Loucy (cell line): ENCODE measurements at regions not wholly inside any gene's neighbourhood (a gene's known extent, or its start where the extent isn't known, plus 50 kb on each side); places are given as distances from the start of the nearest gene placed in this dataset.
"Not testable (repeated sequence)": the region's sequence is repeated elsewhere in the genome, so short reads cannot be mapped to it uniquely, and the experiment has no call there.

Source experiments
- H2AFZ ChIP-seq: fragments of 200-600 bp; sonication (generic); 2 replicates; pipeline ENCODE4 v1.6.0; 2016; ENCODE audit warnings: antibody characterized with exemption, mild to moderate bottlenecking, low read length, moderate library complexity
- H3F3A ChIP-seq: fragments of 200-600 bp; 2 replicates; pipeline ENCODE4 v1.6.0; 2016; ENCODE audit warnings: antibody characterized with exemption, low read depth, mild to moderate bottlenecking
- H3K27me3 ChIP-seq: fragments of 200-600 bp; sonication (generic); 2 replicates; pipeline ENCODE4 v1.6.1; 2014; ENCODE audit warnings: low read length, mild to moderate bottlenecking; ENCODE audit not compliant: insufficient read depth, poor library complexity, severe bottlenecking
- H3K36me3 ChIP-seq: fragments of 200-600 bp; sonication (generic); 2 replicates; pipeline ENCODE4 v1.6.1; 2016; ENCODE audit warnings: low read length; ENCODE audit not compliant: insufficient read depth
- H3K4me1 ChIP-seq: fragments of 200-600 bp; sonication (generic); 2 replicates; pipeline ENCODE4 v1.5.1; 2014; ENCODE audit warnings: low read length, mild to moderate bottlenecking; ENCODE audit not compliant: insufficient read depth, poor library complexity, severe bottlenecking
- H3K4me2 ChIP-seq: fragments of 200-600 bp; sonication (generic); 2 replicates; pipeline ENCODE4 v1.6.0; 2014; ENCODE audit warnings: antibody characterized with exemption, low read length, low read depth, mild to moderate bottlenecking; ENCODE audit not compliant: poor library complexity, severe bottlenecking
- H3K4me3 ChIP-seq: fragments of 200-600 bp; sonication (generic); 2 replicates; pipeline ENCODE4 v1.5.1; 2014; ENCODE audit warnings: low read length, mild to moderate bottlenecking, mixed read lengths; ENCODE audit not compliant: poor library complexity, severe bottlenecking
- H3K79me2 ChIP-seq: fragments of 200-600 bp; sonication (generic); 2 replicates; pipeline ENCODE4 v1.6.1; 2014; ENCODE audit warnings: low read length; ENCODE audit not compliant: insufficient read depth
- H3K9ac ChIP-seq: fragments of 200-600 bp; sonication (generic); 2 replicates; pipeline ENCODE4 v1.6.0; 2014; ENCODE audit warnings: mild to moderate bottlenecking, low read depth, low read length, moderate library complexity; ENCODE audit not compliant: poor library complexity, severe bottlenecking
- H3K9me2 ChIP-seq: fragments of 200-600 bp; sonication (generic); replicated peaks from 2 replicates; pipeline ENCODE4 v1.6.1; 2016; ENCODE audit warnings: low read depth, low read length, mixed read lengths
- H3K9me3 ChIP-seq: fragments of 200-600 bp; sonication (generic); 2 replicates; pipeline ENCODE4 v1.6.1; 2014; ENCODE audit warnings: mild to moderate bottlenecking, antibody characterized with exemption, low read length, low read depth; ENCODE audit not compliant: insufficient read depth
- H4K20me1 ChIP-seq: fragments of 200-600 bp; sonication (generic); 2 replicates; pipeline ENCODE4 v1.6.0; 2014; ENCODE audit warnings: antibody characterized with exemption, low read length, mild to moderate bottlenecking; ENCODE audit not compliant: insufficient read depth, poor library complexity, severe bottlenecking
- CTCF ChIP-seq: fragments of 200-600 bp; sonication (generic); conservative IDR thresholded peaks from 2 replicates; pipeline ENCODE4 v1.5.1; 2014; ENCODE audit warnings: mild to moderate bottlenecking, antibody characterized with exemption, low read length
- EZH2phosphoT487 ChIP-seq: fragments of 200-600 bp; IDR thresholded peaks from 2 replicates; pipeline ENCODE4 v1.6.1; 2018; ENCODE audit warnings: antibody characterized with exemption, mild to moderate bottlenecking, moderate library complexity, borderline replicate concordance

DNA sequence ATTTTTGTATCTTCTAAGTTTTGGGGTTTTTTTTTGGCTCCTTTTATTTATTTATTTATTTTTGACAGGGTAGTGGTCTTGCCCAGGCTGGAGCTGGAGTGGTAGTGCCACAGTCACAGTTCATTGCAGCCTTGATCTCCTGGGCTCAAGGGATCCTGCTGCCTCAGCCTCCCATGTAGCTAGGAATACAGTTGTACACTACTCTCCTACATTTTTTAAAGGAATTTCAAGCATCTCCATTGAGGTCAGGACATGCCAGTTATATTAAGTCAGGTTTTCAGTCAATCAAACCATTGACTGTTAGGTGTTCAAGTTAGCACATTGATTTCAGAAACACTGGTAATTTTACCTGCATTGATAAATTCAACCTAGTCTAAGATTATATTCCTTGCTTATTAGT, 480.5 kb upstream of the SPRY2 start:
- Histone ChIP-seq H3K9ac (no peak overlapping the region), H3F3A (no peaks in the 10 kb centered on the region), H3K79me2 (no peaks in the 10 kb centered on the region), H2AFZ (no peak overlapping the region), H3K4me1 (no peaks in the 10 kb centered on the region), H3K9me2 (no peaks in the 10 kb centered on the region), H3K9me3 (peaks cover 5% of the 10 kb centered on the region; the same call in 1 of the 2 replicates), H3K4me3 (no peak overlapping the region), H3K4me2 (no peak overlapping the region), H4K20me1 (no peaks in the 10 kb centered on the region), H3K27me3 (no peaks in the 10 kb centered on the region), H3K36me3 (no peaks in the 10 kb centered on the region)
- TF ChIP-seq CTCF (no peak), EZH2phosphoT487 (no peak)

DNA sequence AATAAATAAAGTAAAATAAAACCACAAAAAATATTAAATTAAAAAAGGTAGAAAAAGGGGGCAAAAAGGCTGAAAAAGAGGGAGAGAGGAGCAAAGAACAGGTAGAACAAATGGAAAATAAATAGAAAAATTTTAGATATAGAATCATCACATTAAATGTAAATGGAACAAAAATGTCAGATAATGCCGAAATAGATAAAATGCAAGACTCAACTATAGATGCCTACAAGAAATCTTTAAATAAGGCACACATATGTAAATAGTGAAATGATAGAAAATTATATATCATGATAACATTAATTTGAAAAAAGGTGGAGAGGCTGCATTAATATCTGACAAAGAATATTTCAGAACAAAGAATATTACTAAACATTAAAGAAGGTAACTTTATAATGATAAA, 477.1 kb upstream of the SPRY2 start:
- no peaks in the 10 kb centered on the region for H3K4me1 ChIP-seq
- H3K4me2 ChIP-seq = no peak overlapping the region
- H3K9me3 ChIP-seq = peaks cover 5% of the 10 kb centered on the region; the same call in 1 of the 2 replicates
- H2AFZ ChIP-seq = no peak overlapping the region
- no peaks in the 10 kb centered on the region for H4K20me1 ChIP-seq
- H3F3A ChIP-seq = no peaks in the 10 kb centered on the region
- H3K4me3 ChIP-seq = no peak overlapping the region
- no peak overlapping the region for H3K9ac ChIP-seq
- no peaks in the 10 kb centered on the region for H3K79me2 ChIP-seq
- H3K9me2 ChIP-seq = no peaks in the 10 kb centered on the region
- no peaks in the 10 kb centered on the region for H3K36me3 ChIP-seq
- H3K27me3 ChIP-seq = no peaks in the 10 kb centered on the region
- TF ChIP-seq CTCF (no peak), EZH2phosphoT487 (no peak)

- H4K20me1 ChIP-seq = no peaks in the 10 kb centered on the region
- no peaks in the 10 kb centered on the region for H3K79me2 ChIP-seq
- H3K27me3 ChIP-seq = no peaks in the 10 kb centered on the region
- H3K4me2 ChIP-seq = no peak overlapping the region
- no peaks in the 10 kb centered on the region for H3K36me3 ChIP-seq
- no peak overlapping the region for H2AFZ ChIP-seq
- H3K9ac ChIP-seq = no peak overlapping the region
- H3K4me1 ChIP-seq = no peaks in the 10 kb centered on the region
- no peaks in the 10 kb centered on the region for H3K9me2 ChIP-seq
- no peak overlapping the region for H3K4me3 ChIP-seq
- TF ChIP-seq CTCF (no peak), EZH2phosphoT487 (no peak)
- H3K9me3 ChIP-seq = peaks cover 5% of the 10 kb centered on the region; the same call in 1 of the 2 replicates
- H3F3A ChIP-seq = no peaks in the 10 kb centered on the region
These were observed 473.6 kb upstream of the SPRY2 start for GRCh38 chr13:80814541-80814940.

GRCh38 chr13:80810294-80810693, 469.4 kb upstream of the SPRY2 start:
- not testable (repeated sequence) for H3K9me3 ChIP-seq, H3K4me2 ChIP-seq, H3K79me2 ChIP-seq, H3K27me3 ChIP-seq, H3F3A ChIP-seq, H3K36me3 ChIP-seq, H3K9me2 ChIP-seq, H3K9ac ChIP-seq, H2AFZ ChIP-seq, H4K20me1 ChIP-seq, H3K4me1 ChIP-seq, H3K4me3 ChIP-seq
